SK-N-SH treated with all-trans-retinoic acid at 6 μM for 48 hours (cell line): ENCODE measurements at regions not wholly inside any gene's neighbourhood (a gene's known extent, or its start where the extent isn't known, plus 50 kb on each side); places are given as distances from the start of the nearest gene placed in this dataset.

Source experiments
- ATAC-seq: fragments of 200-7000 bp; cut with Tn5 transposase; 3 replicates; pipeline ENCODE4 v1.9.1; 2020; ENCODE audit warnings: mild to moderate bottlenecking, moderate library complexity
- ARNTL ChIP-seq: fragments of 450-650 bp; formaldehyde crosslinking; IDR thresholded peaks from 2 replicates; pipeline ENCODE4 v1.5.0; 2020; ENCODE audit warnings: low read depth, mild to moderate bottlenecking, moderate library complexity, borderline replicate concordance
- BACH2 ChIP-seq: fragments of 250-450 bp; sonication (Bioruptor Pico); IDR thresholded peaks from 2 replicates; pipeline ENCODE4 v1.9.0; 2021; ENCODE audit warnings: mild to moderate bottlenecking, borderline replicate concordance
- CSDC2 ChIP-seq: fragments of 250-450 bp; sonication (Bioruptor Pico); IDR thresholded peaks from 2 replicates; pipeline ENCODE4 v1.5.0; 2020; ENCODE audit warnings: mild to moderate bottlenecking, moderate library complexity
- ESRRG ChIP-seq: fragments of 250-450 bp; sonication (Bioruptor Pico); IDR thresholded peaks from 2 replicates; pipeline ENCODE4 v1.6.1; 2021; ENCODE audit warnings: mild to moderate bottlenecking
- GLIS3 ChIP-seq: fragments of 250-450 bp; sonication (Bioruptor Pico); IDR thresholded peaks from 2 replicates; pipeline ENCODE4 v1.5.0; 2020; ENCODE audit warnings: mild to moderate bottlenecking, moderate library complexity
- ISL1 ChIP-seq: fragments of 250-450 bp; sonication (Bioruptor Pico); IDR thresholded peaks from 2 replicates; pipeline ENCODE4 v2.1.2; 2022; ENCODE audit warnings: mild to moderate bottlenecking, moderate library complexity
- OSR1 ChIP-seq: fragments of 250-450 bp; sonication (Bioruptor Pico); IDR thresholded peaks from 2 replicates; pipeline ENCODE4 v1.8.0; 2022; ENCODE audit warnings: moderate library complexity, mild to moderate bottlenecking, inconsistent platforms
- PATZ1 ChIP-seq: fragments of 250-450 bp; sonication (Bioruptor Pico); IDR thresholded peaks from 2 replicates; pipeline ENCODE4 v1.8.0; 2020; ENCODE audit warnings: mild to moderate bottlenecking, moderate library complexity, borderline replicate concordance
- PPARA ChIP-seq: fragments of 250-450 bp; sonication (Bioruptor Pico); IDR thresholded peaks from 2 replicates; pipeline ENCODE4 v1.5.0; 2020; ENCODE audit warnings: mild to moderate bottlenecking, borderline replicate concordance
- SNAI2 ChIP-seq: fragments of 250-450 bp; sonication (Bioruptor Pico); IDR thresholded peaks from 2 replicates; pipeline ENCODE4 v1.5.0; 2020; ENCODE audit warnings: mild to moderate bottlenecking, moderate library complexity
- TCF4 ChIP-seq: fragments of 250-450 bp; sonication (Bioruptor Pico); IDR thresholded peaks from 2 replicates; pipeline ENCODE4 v1.8.0; 2021; ENCODE audit warnings: mild to moderate bottlenecking, moderate library complexity, borderline replicate concordance
- TOX ChIP-seq: fragments of 250-450 bp; sonication (Bioruptor Pico); IDR thresholded peaks from 2 replicates; pipeline ENCODE4 v1.8.0; 2021; ENCODE audit warnings: mild to moderate bottlenecking, moderate library complexity, borderline replicate concordance
- TSHZ2 ChIP-seq: fragments of 250-450 bp; sonication (Bioruptor Pico); IDR thresholded peaks from 2 replicates; pipeline ENCODE4 v1.5.0; 2020; ENCODE audit warnings: mild to moderate bottlenecking, moderate library complexity
- ZC3H10 ChIP-seq: fragments of 250-450 bp; sonication (Bioruptor Pico); IDR thresholded peaks from 2 replicates; pipeline ENCODE4 v1.5.1; 2021; ENCODE audit warnings: mild to moderate bottlenecking, moderate library complexity
- ZFP3 ChIP-seq: fragments of 250-450 bp; sonication (Bioruptor Pico); IDR thresholded peaks from 2 replicates; pipeline ENCODE4 v1.5.0; 2020; ENCODE audit warnings: mild to moderate bottlenecking, moderate library complexity
- ZFP30 ChIP-seq: fragments of 450-650 bp; formaldehyde crosslinking; IDR thresholded peaks from 2 replicates; pipeline ENCODE4 v1.5.0; 2022; ENCODE audit warnings: mild to moderate bottlenecking, moderate library complexity
- ZNF565 ChIP-seq: fragments of 450-650 bp; formaldehyde crosslinking; conservative IDR thresholded peaks from 2 replicates; pipeline ENCODE4 v1.5.0; 2020; ENCODE audit warnings: low read depth, mild to moderate bottlenecking, moderate library complexity
- ZNF8 ChIP-seq: fragments of 450-650 bp; formaldehyde crosslinking; IDR thresholded peaks from 2 replicates; pipeline ENCODE4 v1.5.0; 2020; ENCODE audit warnings: mild to moderate bottlenecking, moderate library complexity
- TF ChIP-seq, protein P1 (sequence below): fragments of 250-450 bp; sonication (Bioruptor Pico); IDR thresholded peaks from 2 replicates; pipeline ENCODE4 v1.8.0; 2021; ENCODE audit warnings: low read depth, mild to moderate bottlenecking, moderate library complexity, borderline replicate concordance
- TF ChIP-seq, protein P2 (sequence below): fragments of 250-450 bp; sonication (Bioruptor Pico); IDR thresholded peaks from 2 replicates; pipeline ENCODE4 v1.5.1; 2020; ENCODE audit warnings: low read depth, mild to moderate bottlenecking, moderate library complexity
- TF ChIP-seq, protein P3 (sequence below): fragments of 250-450 bp; sonication (Bioruptor Pico); IDR thresholded peaks from 2 replicates; pipeline ENCODE4 v1.5.1; 2021; ENCODE audit warnings: mild to moderate bottlenecking, moderate library complexity

DNA sequence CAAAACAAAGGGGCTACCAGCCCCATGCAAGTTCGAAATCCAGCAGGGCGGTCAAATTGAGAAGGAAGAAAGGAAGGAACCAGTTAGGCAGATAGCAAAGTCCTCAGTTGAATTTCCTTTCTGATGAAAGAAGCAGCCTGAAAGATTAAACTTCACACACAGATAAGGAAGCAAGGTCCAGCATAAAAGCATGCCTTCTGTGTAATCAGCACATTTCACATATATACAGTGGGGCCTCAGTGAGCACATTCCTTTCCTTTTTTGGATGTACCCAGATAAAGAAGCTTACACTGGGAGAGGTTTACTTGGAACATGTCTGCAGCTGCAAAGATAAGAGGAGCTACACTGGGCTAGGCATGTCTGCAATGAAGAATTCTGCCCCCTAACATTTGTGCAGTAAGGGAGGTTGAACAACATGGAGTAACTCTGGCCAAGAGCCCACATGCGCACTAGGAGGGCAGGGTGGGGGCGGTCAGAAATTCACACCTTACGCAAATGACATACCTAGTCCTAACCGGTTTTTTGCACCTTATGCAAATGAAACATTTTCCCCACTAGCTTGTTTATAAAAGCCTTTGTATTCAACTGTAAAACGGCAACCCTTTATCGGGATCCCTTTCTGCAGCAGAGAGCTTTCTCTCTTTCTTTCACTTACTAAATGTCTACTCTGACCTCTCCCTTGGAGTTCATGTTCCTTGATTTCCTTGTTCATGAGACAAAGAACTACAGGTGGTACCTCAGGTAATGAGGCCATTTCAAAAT lies 149.7 kb upstream of the FBXL17 start:
- no peak for ATAC-seq
- TF ChIP-seq TOX (CRISPR knock-in tag) = no peak
- TF ChIP-seq ARNTL (CRISPR knock-in tag) = no peak
- TF ChIP-seq TCF4 (CRISPR knock-in tag) = no peak
- no peak for TF ChIP-seq PPARA (CRISPR knock-in tag)
- no peak for TF ChIP-seq ZFP3
- TF ChIP-seq ZFP30 = no peak
- TF ChIP-seq OSR1 = no peak
- TF ChIP-seq GLIS3 = no peak
- TF ChIP-seq, protein P1, sequence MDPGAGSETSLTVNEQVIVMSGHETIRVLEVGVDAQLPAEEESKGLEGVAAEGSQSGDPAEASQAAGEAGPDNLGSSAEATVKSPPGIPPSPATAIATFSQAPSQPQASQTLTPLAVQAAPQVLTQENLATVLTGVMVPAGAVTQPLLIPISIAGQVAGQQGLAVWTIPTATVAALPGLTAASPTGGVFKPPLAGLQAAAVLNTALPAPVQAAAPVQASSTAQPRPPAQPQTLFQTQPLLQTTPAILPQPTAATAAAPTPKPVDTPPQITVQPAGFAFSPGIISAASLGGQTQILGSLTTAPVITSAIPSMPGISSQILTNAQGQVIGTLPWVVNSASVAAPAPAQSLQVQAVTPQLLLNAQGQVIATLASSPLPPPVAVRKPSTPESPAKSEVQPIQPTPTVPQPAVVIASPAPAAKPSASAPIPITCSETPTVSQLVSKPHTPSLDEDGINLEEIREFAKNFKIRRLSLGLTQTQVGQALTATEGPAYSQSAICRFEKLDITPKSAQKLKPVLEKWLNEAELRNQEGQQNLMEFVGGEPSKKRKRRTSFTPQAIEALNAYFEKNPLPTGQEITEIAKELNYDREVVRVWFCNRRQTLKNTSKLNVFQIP (CRISPR knock-in tag) = no peak
- no peak for TF ChIP-seq PATZ1 (CRISPR knock-in tag)
- no peak for TF ChIP-seq ZNF565
- TF ChIP-seq ISL1 = no peak
- no peak for TF ChIP-seq ZNF8 (CRISPR knock-in tag)
- no peak for TF ChIP-seq ESRRG (CRISPR knock-in tag)
- TF ChIP-seq CSDC2 (CRISPR knock-in tag) = no peak
- TF ChIP-seq SNAI2 (CRISPR knock-in tag) = no peak
- TF ChIP-seq ZC3H10 (CRISPR knock-in tag) = no peak
- TF ChIP-seq, protein P2, sequence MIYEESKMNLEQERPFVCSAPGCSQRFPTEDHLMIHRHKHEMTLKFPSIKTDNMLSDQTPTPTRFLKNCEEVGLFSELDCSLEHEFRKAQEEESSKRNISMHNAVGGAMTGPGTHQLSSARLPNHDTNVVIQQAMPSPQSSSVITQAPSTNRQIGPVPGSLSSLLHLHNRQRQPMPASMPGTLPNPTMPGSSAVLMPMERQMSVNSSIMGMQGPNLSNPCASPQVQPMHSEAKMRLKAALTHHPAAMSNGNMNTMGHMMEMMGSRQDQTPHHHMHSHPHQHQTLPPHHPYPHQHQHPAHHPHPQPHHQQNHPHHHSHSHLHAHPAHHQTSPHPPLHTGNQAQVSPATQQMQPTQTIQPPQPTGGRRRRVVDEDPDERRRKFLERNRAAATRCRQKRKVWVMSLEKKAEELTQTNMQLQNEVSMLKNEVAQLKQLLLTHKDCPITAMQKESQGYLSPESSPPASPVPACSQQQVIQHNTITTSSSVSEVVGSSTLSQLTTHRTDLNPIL = no peak

GRCh38 chr5:108530706-108531105 lies 148.8 kb upstream of the FBXL17 start:
- ATAC-seq = no peak
- TF ChIP-seq BACH2 (CRISPR knock-in tag) (no peak), ZFP3 (no peak), ESRRG (CRISPR knock-in tag) (no peak), ZNF565 (no peak), GLIS3 (no peak), TSHZ2 (no peak), SNAI2 (CRISPR knock-in tag) (no peak)
- TF ChIP-seq, protein P3, sequence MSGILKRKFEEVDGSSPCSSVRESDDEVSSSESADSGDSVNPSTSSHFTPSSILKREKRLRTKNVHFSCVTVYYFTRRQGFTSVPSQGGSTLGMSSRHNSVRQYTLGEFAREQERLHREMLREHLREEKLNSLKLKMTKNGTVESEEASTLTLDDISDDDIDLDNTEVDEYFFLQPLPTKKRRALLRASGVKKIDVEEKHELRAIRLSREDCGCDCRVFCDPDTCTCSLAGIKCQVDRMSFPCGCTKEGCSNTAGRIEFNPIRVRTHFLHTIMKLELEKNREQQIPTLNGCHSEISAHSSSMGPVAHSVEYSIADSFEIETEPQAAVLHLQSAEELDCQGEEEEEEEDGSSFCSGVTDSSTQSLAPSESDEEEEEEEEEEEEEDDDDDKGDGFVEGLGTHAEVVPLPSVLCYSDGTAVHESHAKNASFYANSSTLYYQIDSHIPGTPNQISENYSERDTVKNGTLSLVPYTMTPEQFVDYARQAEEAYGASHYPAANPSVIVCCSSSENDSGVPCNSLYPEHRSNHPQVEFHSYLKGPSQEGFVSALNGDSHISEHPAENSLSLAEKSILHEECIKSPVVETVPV (CRISPR knock-in tag) = no peak
- TF ChIP-seq, protein P1 (CRISPR knock-in tag) = no peak
- TF ChIP-seq, protein P2 = no peak
